Kidney (tissue), 13 donors: ENCODE measurements at regions not wholly inside any gene's neighbourhood (a gene's known extent, or its start where the extent isn't known, plus 50 kb on each side); places are given as distances from the start of the nearest gene placed in this dataset.

Source experiments
- DNase-seq, 5 donors: peaks; one replicate each; pipeline ENCODE4 v3.0.0-alpha.2; 2013 to 2020
- FAIRE-seq: peaks from 2 replicates; lab custom pipeline; 2012; peaks lifted over from hg19 to GRCh38; lab: Jason Lieb, UNC
- H3K27ac ChIP-seq, 2 donors: one replicate each; pipeline ENCODE4 v1.7.0; 2013; ENCODE audit warnings: low read depth in 2 of 2, low read length in 2 of 2, inconsistent platforms in 1 of 2
- H3K27me3 ChIP-seq: one replicate; pipeline ENCODE4 v1.7.1; 2013; ENCODE audit warnings: low read length, inconsistent platforms; ENCODE audit not compliant: control insufficient read depth, insufficient read depth
- H3K36me3 ChIP-seq, 3 donors: one replicate each; pipeline versions ENCODE4 v1.7.0 to v1.7.1; 2013; ENCODE audit warnings: low read length in 3 of 3, control low read depth in 1 of 3, inconsistent platforms in 1 of 3; ENCODE audit not compliant: insufficient read depth in 3 of 3, control insufficient read depth in 2 of 3
- H3K4me1 ChIP-seq, 3 donors: one replicate each; pipeline versions ENCODE4 v1.7.0 to v1.7.1; 2013; ENCODE audit warnings: low read length in 3 of 3, inconsistent platforms in 1 of 3, low read depth in 1 of 3; ENCODE audit not compliant: control insufficient read depth in 2 of 3, insufficient read depth in 2 of 3
- H3K4me3 ChIP-seq, 3 donors: one replicate each; pipeline versions ENCODE4 v1.7.0 to v1.8.1; 2013; ENCODE audit warnings: low read length in 3 of 3, control low read depth in 1 of 3, inconsistent platforms in 1 of 3
- H3K9ac ChIP-seq, 3 donors: one replicate each; pipeline versions ENCODE4 v1.7.0 to v1.7.1; 2013; ENCODE audit warnings: low read length in 3 of 3, control low read depth in 1 of 3, inconsistent platforms in 1 of 3
- H3K9me3 ChIP-seq, 3 donors: one replicate each; pipeline versions ENCODE4 v1.7.0 to v1.7.1; 2013; ENCODE audit warnings: low read length in 3 of 3, control low read depth in 1 of 3, inconsistent platforms in 1 of 3; ENCODE audit not compliant: control insufficient read depth in 2 of 3, insufficient read depth in 1 of 3
- intact Hi-C: fragments of 100-400 bp; cut with DNase I; formaldehyde crosslinking; loops from one replicate; pipeline ENCODE4 v1.11.1; 2022
- TF ChIP-seq, protein P1 (sequence below): IDR thresholded peaks from 3 replicates; pipeline ENCODE4 v1.5.1; 2012; ENCODE audit warnings: mild to moderate bottlenecking, moderate library complexity, borderline replicate concordance; ENCODE audit not compliant: insufficient read depth; ENCODE audit errors: extremely low read depth
- donor health status: control.
- donor health status: control.
- donor health status: control.
- donor health status: control.
- donor health status: control.
- donor health status: DM: yes; HTN: yes; CAD: no.
- donor health status: Normal renal cell carcinoma (clear cell type).

DNA sequence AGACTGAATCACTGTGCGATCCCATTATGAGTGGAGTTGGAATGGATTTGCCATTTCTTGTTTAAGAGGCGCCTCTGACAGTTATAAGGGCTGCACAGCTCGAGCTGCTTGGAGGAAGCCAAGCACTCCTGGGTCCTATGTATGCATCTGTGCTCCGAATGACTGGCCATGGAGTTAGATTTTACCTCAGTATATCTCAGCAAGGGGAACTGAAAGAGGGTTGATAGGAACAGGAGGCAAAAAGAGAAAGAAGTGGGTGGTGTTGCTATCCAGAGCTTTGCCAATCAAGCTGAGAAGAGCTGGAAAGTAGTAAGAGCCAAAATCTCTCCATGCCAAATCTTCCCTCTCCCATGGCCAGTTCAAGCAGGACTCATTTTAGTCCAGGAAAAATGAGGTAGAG is 632.0 kb upstream of the KIRREL3 start:
- intact Hi-C loops = no loop called here

DNA sequence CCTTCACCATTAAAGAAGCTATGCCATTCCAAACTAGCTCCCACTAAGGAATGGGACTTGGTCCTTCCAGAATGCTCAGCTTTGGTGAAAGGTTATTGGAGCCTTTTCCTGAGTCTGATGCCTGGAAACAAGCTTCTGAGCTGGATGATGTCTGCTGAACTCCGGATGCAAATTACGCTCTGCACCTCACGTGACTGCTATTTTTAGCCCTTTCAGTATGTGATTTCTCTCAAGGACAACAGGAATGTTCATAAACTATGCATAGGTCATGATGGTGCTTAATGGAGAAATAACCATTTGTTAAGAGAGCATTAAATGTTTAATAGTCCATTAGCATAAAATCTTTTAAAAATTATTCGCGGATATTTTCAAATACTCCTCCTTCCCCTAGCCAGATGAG is 631.4 kb upstream of the KIRREL3 start:
- FAIRE-seq = no peak
- no peak overlapping the region for H3K9ac ChIP-seq
- peak in 1 of 5 donors; percentile 75 for DNase-seq
- TF ChIP-seq, protein P1, sequence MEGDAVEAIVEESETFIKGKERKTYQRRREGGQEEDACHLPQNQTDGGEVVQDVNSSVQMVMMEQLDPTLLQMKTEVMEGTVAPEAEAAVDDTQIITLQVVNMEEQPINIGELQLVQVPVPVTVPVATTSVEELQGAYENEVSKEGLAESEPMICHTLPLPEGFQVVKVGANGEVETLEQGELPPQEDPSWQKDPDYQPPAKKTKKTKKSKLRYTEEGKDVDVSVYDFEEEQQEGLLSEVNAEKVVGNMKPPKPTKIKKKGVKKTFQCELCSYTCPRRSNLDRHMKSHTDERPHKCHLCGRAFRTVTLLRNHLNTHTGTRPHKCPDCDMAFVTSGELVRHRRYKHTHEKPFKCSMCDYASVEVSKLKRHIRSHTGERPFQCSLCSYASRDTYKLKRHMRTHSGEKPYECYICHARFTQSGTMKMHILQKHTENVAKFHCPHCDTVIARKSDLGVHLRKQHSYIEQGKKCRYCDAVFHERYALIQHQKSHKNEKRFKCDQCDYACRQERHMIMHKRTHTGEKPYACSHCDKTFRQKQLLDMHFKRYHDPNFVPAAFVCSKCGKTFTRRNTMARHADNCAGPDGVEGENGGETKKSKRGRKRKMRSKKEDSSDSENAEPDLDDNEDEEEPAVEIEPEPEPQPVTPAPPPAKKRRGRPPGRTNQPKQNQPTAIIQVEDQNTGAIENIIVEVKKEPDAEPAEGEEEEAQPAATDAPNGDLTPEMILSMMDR = no peak
- H3K36me3 ChIP-seq = no peaks in the 10 kb centered on the region
- H3K4me3 ChIP-seq = no peak overlapping the region
- no peaks in the 10 kb centered on the region for H3K9me3 ChIP-seq
- peaks cover 0 to 2% (median 2%) of the 10 kb centered on the region in 3 donors for H3K4me1 ChIP-seq
- H3K27ac ChIP-seq = no peak overlapping the region
- no peaks in the 10 kb centered on the region for H3K27me3 ChIP-seq
- intact Hi-C loops = no loop called here

More for the DNA sequence above, 632.0 kb upstream of the KIRREL3 start:
- TF ChIP-seq, protein P1 = no peak
- Histone ChIP-seq H3K9ac (no peak overlapping the region), H3K4me3 (no peak overlapping the region), H3K36me3 (no peaks in the 10 kb centered on the region), H3K4me1 (peaks cover 0 to 2% (median 2%) of the 10 kb centered on the region in 3 donors), H3K9me3 (no peaks in the 10 kb centered on the region), H3K27me3 (no peaks in the 10 kb centered on the region), H3K27ac (no peak overlapping the region)
- DNase-seq (no peak), FAIRE-seq (no peak)

DNA sequence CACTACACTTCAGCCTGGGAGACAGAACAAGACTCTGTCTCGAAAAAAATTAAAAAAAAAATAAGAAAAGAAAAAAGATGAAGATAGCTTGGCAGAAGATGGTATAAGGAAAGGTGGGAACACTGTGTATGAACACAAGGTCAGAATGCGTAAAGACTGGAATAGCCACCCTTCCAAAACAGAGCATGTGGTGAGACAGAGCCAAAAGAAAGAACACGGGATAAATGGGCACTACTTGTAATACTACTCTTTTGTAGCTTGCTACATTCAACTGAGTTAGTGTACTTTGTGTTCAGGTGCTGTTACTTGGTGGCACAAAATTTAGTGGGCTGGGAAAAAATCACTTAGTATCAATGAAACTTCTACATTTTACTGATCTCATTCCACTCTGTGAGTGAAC is 628.6 kb upstream of the KIRREL3 start:
- DNase-seq (no peak), FAIRE-seq (no peak)
- Histone ChIP-seq H3K9me3 (no peaks in the 10 kb centered on the region), H3K27me3 (no peaks in the 10 kb centered on the region), H3K27ac (no peak overlapping the region), H3K4me1 (peaks cover 0 to 2% (median 2%) of the 10 kb centered on the region in 3 donors), H3K4me3 (no peak overlapping the region), H3K36me3 (no peaks in the 10 kb centered on the region), H3K9ac (no peak overlapping the region)
- TF ChIP-seq, protein P1 = no peak
- intact Hi-C loops = no loop called here

DNA sequence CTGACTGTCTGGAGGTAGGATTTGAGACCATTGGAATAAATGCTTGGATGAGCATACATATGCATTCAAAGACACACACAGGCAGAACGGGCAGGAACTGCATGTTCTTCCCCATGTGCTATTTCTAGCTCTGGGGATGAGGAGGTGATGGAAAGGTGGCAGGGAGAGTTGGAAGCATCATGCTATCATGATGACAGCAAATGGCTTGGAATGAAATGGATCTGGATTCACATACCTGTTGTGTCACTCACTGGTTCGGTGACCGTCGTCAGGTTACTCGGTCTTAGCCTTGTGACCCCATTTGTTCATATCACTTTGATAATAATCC is 627.9 kb upstream of the KIRREL3 start:
- Histone ChIP-seq H3K9ac (no peak overlapping the region), H3K27me3 (no peaks in the 10 kb centered on the region), H3K27ac (no peak overlapping the region), H3K4me3 (no peak overlapping the region), H3K4me1 (peaks cover 0 to 2% (median 2%) of the 10 kb centered on the region in 3 donors), H3K36me3 (no peaks in the 10 kb centered on the region), H3K9me3 (no peaks in the 10 kb centered on the region)
- FAIRE-seq = no peak
- intact Hi-C loops = no loop called here
- TF ChIP-seq, protein P1 = no peak
- DNase-seq = no peak
